H1 (cell line): ENCODE measurements at regions not wholly inside any gene's neighbourhood (a gene's known extent, or its start where the extent isn't known, plus 50 kb on each side); places are given as distances from the start of the nearest gene placed in this dataset.
A peak's percentile ranks its signal among the peaks of the same experiment; 100 is the strongest.

Experiments used
- CTCF ChIA-PET: fragments of 300-600 bp; sonication (Branson Sonifier 250); formaldehyde crosslinking; loops from one replicate; lab custom pipeline; 2021; ENCODE audit not compliant: partially characterized antibody; lab: Charles Lee
- POLR2A ChIA-PET: fragments of 300-600 bp; sonication (Branson Sonifier 250); formaldehyde crosslinking; loops from one replicate; lab custom pipeline; 2021; ENCODE audit warnings: inconsistent platforms; ENCODE audit not compliant: partially characterized antibody; lab: Charles Lee
- DNase-seq, 2 experiments: peaks; one replicate each; pipeline versions ENCODE4 v3.0.0 to v3.0.0-alpha.2; 2010 to 2022; ENCODE audit warnings: low spot score in 2 of 2, low read depth in 1 of 2, mixed read lengths in 1 of 2
- FAIRE-seq: peaks from 2 replicates; lab custom pipeline; 2011; peaks lifted over from hg19 to GRCh38; lab: Jason Lieb, UNC
- H2AFZ ChIP-seq: 2 replicates; pipeline ENCODE4 v1.8.1; 2012; ENCODE audit warnings: low read length, inconsistent platforms
- H2AK5ac ChIP-seq: 2 replicates; pipeline ENCODE4 v1.6.1; 2013; ENCODE audit warnings: low read depth, low read length
- H2BK120ac ChIP-seq: replicated peaks from 2 replicates; pipeline ENCODE3; 2013; ENCODE audit warnings: low read depth, low read length, inconsistent platforms
- H2BK12ac ChIP-seq: 2 replicates; pipeline ENCODE4 v1.6.1; 2013; ENCODE audit warnings: low read depth, low read length
- H2BK15ac ChIP-seq: 2 replicates; pipeline ENCODE4 v1.6.1; 2013; ENCODE audit warnings: low read length
- H2BK20ac ChIP-seq: 2 replicates; pipeline ENCODE4 v1.6.1; 2013; ENCODE audit warnings: low read length
- H2BK5ac ChIP-seq: 2 replicates; pipeline ENCODE4 v1.6.1; 2013; ENCODE audit warnings: low read depth, low read length
- H3K14ac ChIP-seq: 2 replicates; pipeline ENCODE4 v1.6.1; 2013; ENCODE audit warnings: inconsistent platforms; ENCODE audit not compliant: insufficient read length
- H3K18ac ChIP-seq: 2 replicates; pipeline ENCODE4 v1.6.1; 2013; ENCODE audit warnings: low read length; ENCODE audit errors: extremely low read depth
- H3K23ac ChIP-seq: 2 replicates; pipeline ENCODE4 v1.6.1; 2013; ENCODE audit warnings: inconsistent platforms; ENCODE audit not compliant: insufficient read length
- H3K23me2 ChIP-seq: 2 replicates; pipeline ENCODE4 v1.6.1; 2013; ENCODE audit warnings: low read depth, low read length
- H3K27ac ChIP-seq: 2 replicates; pipeline ENCODE4 v1.6.1; 2011; ENCODE audit warnings: low read depth, low read length, inconsistent platforms
- H3K27me3 ChIP-seq, 4 experiments: replicated peaks in 1 of 4; 1 replicate in 1 of 4; 2 replicates in 3 of 4; pipeline versions ENCODE4 v1.6.1 to v1.8.1; 2011 to 2013; ENCODE audit warnings: low read length in 3 of 4, mild to moderate bottlenecking in 3 of 4, inconsistent platforms in 2 of 4, mixed read lengths in 2 of 4, moderate library complexity in 1 of 4; ENCODE audit not compliant: control insufficient read depth in 3 of 4, insufficient read depth in 3 of 4; ENCODE audit errors: extremely low read depth in 1 of 4
- H3K36me3 ChIP-seq, 4 experiments: 2 replicates each; pipeline versions ENCODE4 v1.6.1 to v1.8.1; 2011 to 2013; ENCODE audit warnings: mild to moderate bottlenecking in 4 of 4, low read length in 3 of 4, moderate library complexity in 2 of 4, control low read depth in 1 of 4, inconsistent platforms in 1 of 4; ENCODE audit not compliant: insufficient read depth in 4 of 4, control insufficient read depth in 2 of 4
- H3K4ac ChIP-seq: replicated peaks from 2 replicates; pipeline ENCODE3; 2013; ENCODE audit warnings: low read length, low read depth, mixed read lengths, inconsistent platforms; ENCODE audit not compliant: insufficient read length
- H3K4me1 ChIP-seq, 4 experiments: replicated peaks in 1 of 4; 1 replicate in 1 of 4; 2 replicates in 3 of 4; pipeline versions ENCODE4 v1.6.1 to v1.8.1; 2011 to 2013; ENCODE audit warnings: low read length in 3 of 4, inconsistent platforms in 2 of 4, mixed read lengths in 1 of 4; ENCODE audit not compliant: insufficient read depth in 4 of 4, control insufficient read depth in 3 of 4
- H3K4me2 ChIP-seq, 2 experiments: 2 replicates each; pipeline versions ENCODE4 v1.6.1 to v1.8.1; 2011 to 2013; ENCODE audit warnings: low read depth in 2 of 2, low read length in 2 of 2, control low read depth in 1 of 2, inconsistent platforms in 1 of 2, mild to moderate bottlenecking in 1 of 2; ENCODE audit not compliant: insufficient read depth in 1 of 2
- H3K4me3 ChIP-seq, 4 experiments: fragments of 200-600, 300-600 bp in 1 of 4; sonication (generic), shearing (Covaris generic), sonication (Bioruptor Twin) in 1 of 4; 2 replicates each; pipeline versions ENCODE4 v1.5.1 to v1.8.1; 2011 to 2016; ENCODE audit warnings: low read length in 4 of 4, low read depth in 3 of 4, control low read depth in 2 of 4, inconsistent platforms in 2 of 4, mild to moderate bottlenecking in 2 of 4, mixed read lengths in 1 of 4, moderate library complexity in 1 of 4; ENCODE audit not compliant: insufficient read depth in 2 of 4; ENCODE audit errors: extremely low read depth in 1 of 4
- H3K56ac ChIP-seq: replicated peaks from 2 replicates; pipeline ENCODE3; 2013; ENCODE audit warnings: low read depth, mild to moderate bottlenecking, mixed read lengths, low read length, inconsistent platforms; ENCODE audit not compliant: insufficient read length
- H3K79me1 ChIP-seq: 2 replicates; pipeline ENCODE4 v1.6.1; 2013; ENCODE audit warnings: low read depth, low read length, control low read depth
- H3K79me2 ChIP-seq, 2 experiments: 2 replicates each; pipeline versions ENCODE4 v1.6.1 to v1.8.1; 2012 to 2013; ENCODE audit warnings: low read length in 2 of 2, mild to moderate bottlenecking in 2 of 2, inconsistent platforms in 1 of 2; ENCODE audit not compliant: insufficient read depth in 2 of 2, control insufficient read depth in 1 of 2
- H3K9ac ChIP-seq, 4 experiments: replicated peaks in 1 of 4; 1 replicate in 1 of 4; 2 replicates in 3 of 4; pipeline versions ENCODE4 v1.6.1 to v1.8.1; 2011 to 2013; ENCODE audit warnings: low read depth in 3 of 4, low read length in 3 of 4, control low read depth in 2 of 4, mild to moderate bottlenecking in 2 of 4, moderate library complexity in 2 of 4, inconsistent platforms in 1 of 4; ENCODE audit errors: extremely low read depth in 1 of 4
- H3K9me3 ChIP-seq, 2 experiments: 2 replicates each; pipeline versions ENCODE4 v1.6.1 to v1.8.1; 2012 to 2013; ENCODE audit warnings: mild to moderate bottlenecking in 2 of 2, moderate library complexity in 2 of 2, control low read depth in 1 of 2, inconsistent platforms in 1 of 2, low read depth in 1 of 2, low read length in 1 of 2, mixed read lengths in 1 of 2; ENCODE audit not compliant: insufficient read depth in 2 of 2
- H4K20me1 ChIP-seq, 2 experiments: replicated peaks in 1 of 2; 2 replicates each; pipeline versions ENCODE3 to v1.8.1; 2011 to 2013; ENCODE audit warnings: inconsistent platforms in 2 of 2, low read length in 2 of 2, mild to moderate bottlenecking in 1 of 2; ENCODE audit not compliant: insufficient read depth in 2 of 2, control insufficient read depth in 1 of 2
- H4K5ac ChIP-seq: 2 replicates; pipeline ENCODE4 v1.6.1; 2013; ENCODE audit warnings: low read length, low read depth, mixed read lengths, inconsistent platforms; ENCODE audit not compliant: insufficient read length
- H4K8ac ChIP-seq: 2 replicates; pipeline ENCODE4 v1.8.0; 2013; ENCODE audit warnings: mild to moderate bottlenecking, moderate library complexity, low read length, inconsistent platforms; ENCODE audit not compliant: insufficient read depth; ENCODE audit errors: extremely low read depth
- H4K91ac ChIP-seq: replicated peaks from 2 replicates; pipeline ENCODE3; 2013; ENCODE audit warnings: low read length, mixed read lengths, inconsistent platforms; ENCODE audit not compliant: insufficient read length
- CHD1 ChIP-seq: IDR thresholded peaks from 2 replicates; pipeline ENCODE4 v1.6.1; 2012; ENCODE audit warnings: low read depth, low read length, improper control_type of control experiment
- CHD2 ChIP-seq: IDR thresholded peaks from 2 replicates; pipeline ENCODE4 v1.6.1; 2012; ENCODE audit warnings: low read length, improper control_type of control experiment
- EGR1 ChIP-seq: IDR thresholded peaks from 2 replicates; pipeline ENCODE4 v1.6.1; 2011; ENCODE audit warnings: low read depth, low read length, borderline replicate concordance
- EZH2 ChIP-seq: fragments of 200-600 bp; sonication (generic); IDR thresholded peaks from 2 replicates; pipeline ENCODE4 v1.7.1; 2012; ENCODE audit warnings: low read depth, mild to moderate bottlenecking, moderate library complexity, low read length, inconsistent platforms; ENCODE audit not compliant: severe bottlenecking
- GTF2F1 ChIP-seq: IDR thresholded peaks from 2 replicates; pipeline ENCODE4 v1.6.1; 2012; ENCODE audit warnings: low read depth, low read length, improper control_type of control experiment, borderline replicate concordance
- KDM5A ChIP-seq: fragments of 200-600 bp; IDR thresholded peaks from 2 replicates; pipeline ENCODE4 v1.7.1; 2012; ENCODE audit warnings: mild to moderate bottlenecking, low read length, inconsistent platforms, mixed read lengths
- MAFK ChIP-seq: IDR thresholded peaks from 2 replicates; pipeline ENCODE4 v1.6.1; 2012; ENCODE audit warnings: low read depth, mild to moderate bottlenecking, improper control_type of control experiment, low read length
- NRF1 ChIP-seq: IDR thresholded peaks from 2 replicates; pipeline ENCODE4 v1.6.1; 2011; ENCODE audit warnings: mild to moderate bottlenecking, low read depth, low read length, improper control_type of control experiment
- RBBP5 ChIP-seq: IDR thresholded peaks from 2 replicates; pipeline ENCODE4 v1.7.1; 2012; ENCODE audit warnings: low read depth, mild to moderate bottlenecking, inconsistent platforms, low read length, moderate library complexity, borderline replicate concordance
- RFX5 ChIP-seq: IDR thresholded peaks from 2 replicates; pipeline ENCODE4 v1.6.1; 2011; ENCODE audit warnings: low read depth, low read length, improper control_type of control experiment, borderline replicate concordance
- SAP30 ChIP-seq: fragments of 300-600 bp; sonication (generic); IDR thresholded peaks from 2 replicates; pipeline ENCODE4 v1.7.1; 2012; ENCODE audit warnings: low read length, moderate library complexity, mild to moderate bottlenecking, inconsistent platforms; ENCODE audit not compliant: insufficient read depth, insufficient replicate concordance
- SRF ChIP-seq: IDR thresholded peaks from 2 replicates; pipeline ENCODE4 v1.6.1; 2011; ENCODE audit warnings: mild to moderate bottlenecking, low read depth, low read length, moderate library complexity
- TEAD4 ChIP-seq: IDR thresholded peaks from 2 replicates; pipeline ENCODE4 v1.6.1; 2012; ENCODE audit warnings: low read depth, low read length, inconsistent platforms, mixed read lengths
- USF2 ChIP-seq: IDR thresholded peaks from 2 replicates; pipeline ENCODE4 v1.6.1; 2011; ENCODE audit warnings: low read length, improper control_type of control experiment
- YY1 ChIP-seq: IDR thresholded peaks from 2 replicates; pipeline ENCODE4 v1.6.1; 2011; ENCODE audit warnings: low read depth, mild to moderate bottlenecking, low read length
- WGBS, 2 experiments: shearing (Covaris generic) in 1 of 2; methylation state at CpG; one replicate each; pipeline versions ENCODE4 v1.1.6 to v1.1.7; 2013 to 2015; ENCODE audit warnings: low lambda C conversion rate in 2 of 2, mixed read lengths in 2 of 2, inconsistent platforms in 1 of 2, low coverage in 1 of 2, missing lambda C conversion rate in 1 of 2; ENCODE audit not compliant: insufficient replicate concordance in 2 of 2, insufficient coverage in 1 of 2, insufficient read length in 1 of 2; ENCODE audit errors: extremely low coverage in 1 of 2, missing lambda C conversion rate in 1 of 2; 5-methylcytosine and 5-hydroxymethylcytosine counted together

- DNase-seq (peak in 1 of 2 experiments; percentile 6), FAIRE-seq (no peak)
- Histone ChIP-seq H3K23ac (no peak overlapping the region), H2BK5ac (no peak overlapping the region), H2AFZ (no peak overlapping the region), H3K56ac (no peak overlapping the region), H3K9me3 (no peaks in the 10 kb centered on the region), H2BK15ac (0 out of 2 replicates have a peak overlapping the region, but pooled peaks have one; percentile 12), H3K23me2 (no peaks in the 10 kb centered on the region; the same call in 1 of the 2 replicates), H2AK5ac (no peak overlapping the region), H3K27ac (no peak overlapping the region), H2BK20ac (no peak overlapping the region), H4K5ac (no peak overlapping the region), H3K36me3 (no peaks in the 10 kb centered on the region), H3K9ac (no peak overlapping the region), H3K27me3 (no peaks in the 10 kb centered on the region), H3K4me1 (peaks cover 0 to 10% (median 0%) of the 10 kb centered on the region in 4 experiments; a peak in 2 of 7 replicates), H4K8ac (no peak overlapping the region), H2BK120ac (no peak overlapping the region), H4K20me1 (no peaks in the 10 kb centered on the region), H4K91ac (no peak overlapping the region), H2BK12ac (no peak overlapping the region), H3K14ac (no peak overlapping the region), H3K79me2 (no peaks in the 10 kb centered on the region), H3K4me2 (no peak overlapping the region), H3K4ac (no peak overlapping the region), H3K18ac (no peak overlapping the region), H3K79me1 (no peaks in the 10 kb centered on the region), H3K4me3 (no peak overlapping the region)
- ChIA-PET POLR2A (no interaction called here), CTCF (no interaction called here)
- 97% methylated on average over 6 of the region's 6 CpGs; no CpG with 5 or more reads in 1 of the 2 experiments for WGBS, 2 experiments
- TF ChIP-seq RFX5 (no peak), MAFK (no peak), KDM5A (no peak), CHD2 (no peak), TEAD4 (no peak), EGR1 (no peak), CHD1 (no peak), YY1 (no peak), EZH2 (no peak), SAP30 (no peak), USF2 (no peak), RBBP5 (no peak), SRF (no peak), NRF1 (no peak), GTF2F1 (no peak)
These were observed 143.2 kb upstream of the PRR20G start for GRCh38 chr3:127431066-127431465.
